ENCODE measurements at regions not wholly inside any gene's neighbourhood (a gene's known extent, or its start where the extent isn't known, plus 50 kb on each side); places are given as distances from the start of the nearest gene placed in this dataset.
"Not testable (repeated sequence)": the region's sequence is repeated elsewhere in the genome, so short reads cannot be mapped to it uniquely, and the experiment has no call there.

DNA sequence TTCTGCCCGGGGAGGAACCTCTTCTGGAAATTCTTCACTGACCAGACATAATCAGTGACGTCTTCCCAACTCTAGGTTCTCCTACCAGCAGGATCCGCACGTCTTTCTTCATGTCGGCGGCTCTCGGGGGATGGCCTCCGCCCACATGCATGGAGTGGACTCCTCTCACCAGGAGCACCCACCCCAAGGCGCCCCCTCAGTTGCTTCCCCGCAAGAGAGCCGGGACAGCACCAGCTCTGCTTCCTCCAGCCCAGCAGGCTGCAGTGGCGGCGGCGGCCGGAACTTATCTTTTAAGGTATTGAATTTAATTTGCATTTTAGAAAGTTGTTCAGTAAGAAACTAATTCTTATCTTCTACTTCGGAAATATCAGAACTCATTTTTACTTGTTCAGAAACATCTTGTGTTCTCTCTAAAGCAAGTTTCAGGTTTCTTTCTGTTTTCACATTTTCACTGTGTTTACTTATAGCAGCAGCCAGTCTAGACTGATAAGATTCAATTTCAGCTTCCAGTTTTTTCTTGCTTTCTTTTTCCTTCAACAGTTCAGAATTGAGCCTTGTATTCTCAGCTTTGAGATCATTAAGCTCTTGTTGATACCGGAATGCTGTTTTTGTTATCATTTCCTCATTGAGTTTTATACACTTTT is 343.5 kb downstream of the TUBA3C start:
- ATAC-seq; intact Hi-C loops (cut with DNase I); H3K27ac ChIP-seq; H3K27me3 ChIP-seq; H3K36me3 ChIP-seq (replicated peaks in 1 of 2; ENCODE audit: insufficient read depth in 1 of 2, low read depth in 2 of 2); H3K4me3 ChIP-seq; H3K9me3 ChIP-seq; H3K4me1 ChIP-seq: not testable (repeated sequence)
- WGBS, 2 donors, result 54 to 76% methylated on average over 16 to 17 of the region's 17 CpGs
- DNase-seq, result peak in 1 of 4 donors; percentile 6

DNA sequence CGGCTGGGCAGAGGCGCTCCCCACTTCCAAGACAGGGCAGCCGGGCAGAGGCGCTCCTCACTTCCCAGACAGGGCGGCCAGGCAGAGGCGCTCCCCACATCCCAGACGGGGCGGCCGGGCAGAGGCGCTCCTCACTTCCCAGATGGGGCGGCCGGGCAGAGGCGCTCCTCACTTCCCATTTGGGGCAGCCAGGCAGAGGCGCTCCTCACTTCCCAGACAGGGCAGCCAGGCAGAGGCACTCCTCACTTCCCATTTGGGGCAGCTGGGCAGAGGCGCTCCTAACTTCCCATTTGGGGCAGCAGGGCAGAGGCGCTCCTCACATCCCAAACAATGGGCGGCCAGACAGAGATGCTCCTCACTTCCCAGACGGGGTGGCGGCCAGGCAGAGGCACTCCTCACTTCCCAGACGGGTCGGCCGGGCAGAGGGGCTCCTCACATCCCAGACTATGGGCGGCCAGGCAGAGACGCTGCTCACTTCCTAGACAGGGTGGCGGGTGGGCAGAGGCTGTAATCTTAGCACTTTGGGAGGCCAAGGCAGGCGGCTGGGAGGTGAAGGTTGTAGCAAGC is 344.4 kb downstream of the TUBA3C start:
- H3K36me3 ChIP-seq (replicated peaks in 1 of 2; ENCODE audit: insufficient read depth in 1 of 2, low read depth in 2 of 2); H3K27me3 ChIP-seq; H3K4me1 ChIP-seq; H3K4me3 ChIP-seq; ATAC-seq; DNase-seq; H3K9me3 ChIP-seq; intact Hi-C loops (cut with DNase I); H3K27ac ChIP-seq: not testable (repeated sequence)
- 90 to 91% methylated on average over 4 to 25 of the region's 26 CpGs for WGBS, 2 donors

GRCh38 chr13:18836371-18837178 is 345.0 kb downstream of the TUBA3C start:
- H3K4me3 ChIP-seq; intact Hi-C loops (cut with DNase I); DNase-seq; H3K36me3 ChIP-seq (replicated peaks in 1 of 2; ENCODE audit: insufficient read depth in 1 of 2, low read depth in 2 of 2); H3K27ac ChIP-seq; ATAC-seq; H3K4me1 ChIP-seq; H3K27me3 ChIP-seq; H3K9me3 ChIP-seq: not testable (repeated sequence)
- WGBS, 2 donors, result 69 to 77% methylated on average over 9 to 22 of the region's 45 CpGs

GRCh38 chr13:18835754-18836153 is 345.9 kb downstream of the TUBA3C start:
- intact Hi-C loops (cut with DNase I); DNase-seq; ATAC-seq: not testable (repeated sequence)

DNA sequence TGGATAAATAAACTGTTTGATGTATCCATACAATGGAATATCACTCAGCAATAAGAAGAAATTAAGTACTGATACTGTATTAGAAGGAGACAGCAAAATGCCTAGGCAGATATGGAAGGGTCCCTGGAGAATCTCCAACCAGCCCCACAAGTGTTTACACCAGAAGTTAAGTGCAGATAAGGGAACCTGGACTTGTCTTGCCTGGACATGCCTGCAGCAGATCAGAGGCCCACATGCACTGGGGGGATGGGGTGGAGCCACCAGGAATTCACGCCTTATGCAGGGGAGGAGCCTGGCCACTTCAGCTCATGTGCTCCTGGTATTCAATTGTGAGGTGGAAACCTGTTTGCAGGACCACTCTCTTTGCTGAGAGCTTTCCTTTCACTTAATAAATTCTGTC is 356.9 kb downstream of the TUBA3C start:
- H3K27ac ChIP-seq; intact Hi-C loops (cut with DNase I); H3K9me3 ChIP-seq; H3K4me3 ChIP-seq; H3K36me3 ChIP-seq (replicated peaks in 1 of 2; ENCODE audit: insufficient read depth in 1 of 2, low read depth in 2 of 2); DNase-seq; ATAC-seq; H3K27me3 ChIP-seq; H3K4me1 ChIP-seq: not testable (repeated sequence)
- 30 to 50% methylated on average over 1 of the region's 1 CpG for WGBS, 2 donors

More at GRCh38 chr13:18835754-18836153, 345.9 kb downstream of the TUBA3C start:
- not testable (repeated sequence) for H3K9me3 ChIP-seq; H3K27ac ChIP-seq; H3K4me3 ChIP-seq; H3K36me3 ChIP-seq (replicated peaks in 1 of 2; ENCODE audit: insufficient read depth in 1 of 2, low read depth in 2 of 2); H3K27me3 ChIP-seq; H3K4me1 ChIP-seq
- WGBS, 2 donors, result 51 to 52% methylated on average over 5 of the region's 5 CpGs

DNA sequence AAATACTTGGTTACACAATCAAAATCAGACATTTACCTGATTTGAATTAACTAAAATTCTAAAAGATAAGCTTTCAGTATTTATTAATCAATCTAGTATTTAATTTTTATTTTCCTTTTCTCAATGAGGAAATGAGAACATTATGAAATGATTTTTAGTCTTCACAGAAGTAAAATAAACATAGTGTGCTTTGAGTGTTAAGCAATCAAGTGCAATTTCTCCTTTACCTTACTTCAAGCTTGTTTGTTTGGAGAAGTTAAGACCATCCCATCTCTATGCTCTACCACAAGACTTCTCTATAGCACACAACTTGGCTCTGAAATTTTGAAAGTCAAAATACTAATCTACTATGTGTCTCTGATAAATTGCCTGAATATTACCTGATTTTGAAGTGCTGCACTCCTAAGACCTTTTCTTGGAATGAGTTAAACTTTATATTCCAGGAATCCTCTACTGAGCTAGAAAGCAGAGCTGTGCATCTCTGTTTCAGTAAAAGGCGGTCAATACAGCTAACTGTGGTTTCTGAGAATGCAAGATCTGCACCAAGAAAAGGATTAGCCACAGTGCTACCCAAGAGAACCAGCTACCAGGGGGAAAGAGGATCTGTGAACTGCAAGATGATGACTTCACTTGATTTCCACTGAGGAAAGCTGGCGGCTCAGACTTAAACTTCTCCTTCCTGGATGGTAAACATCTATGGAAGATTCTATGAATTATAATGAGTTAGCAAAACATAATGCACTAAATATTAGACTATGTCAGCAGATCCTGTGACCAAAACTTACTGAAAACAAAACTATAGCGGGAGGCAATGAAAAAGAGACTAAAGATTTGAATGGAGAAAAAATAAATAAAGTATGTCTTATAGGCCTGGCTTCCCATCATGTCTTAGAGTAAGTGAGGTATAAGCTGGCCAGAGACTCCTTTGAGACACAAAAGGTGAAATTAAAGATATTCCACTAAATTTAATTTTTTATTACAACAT is 358.7 kb downstream of the TUBA3C start:
- H3K36me3 ChIP-seq (replicated peaks in 1 of 2; ENCODE audit: insufficient read depth in 1 of 2, low read depth in 2 of 2); H3K27me3 ChIP-seq; H3K27ac ChIP-seq; intact Hi-C loops (cut with DNase I); H3K9me3 ChIP-seq; H3K4me1 ChIP-seq; H3K4me3 ChIP-seq; ATAC-seq; DNase-seq: not testable (repeated sequence)
- 40 to 64% methylated on average over 3 of the region's 3 CpGs for WGBS, 2 donors

DNA sequence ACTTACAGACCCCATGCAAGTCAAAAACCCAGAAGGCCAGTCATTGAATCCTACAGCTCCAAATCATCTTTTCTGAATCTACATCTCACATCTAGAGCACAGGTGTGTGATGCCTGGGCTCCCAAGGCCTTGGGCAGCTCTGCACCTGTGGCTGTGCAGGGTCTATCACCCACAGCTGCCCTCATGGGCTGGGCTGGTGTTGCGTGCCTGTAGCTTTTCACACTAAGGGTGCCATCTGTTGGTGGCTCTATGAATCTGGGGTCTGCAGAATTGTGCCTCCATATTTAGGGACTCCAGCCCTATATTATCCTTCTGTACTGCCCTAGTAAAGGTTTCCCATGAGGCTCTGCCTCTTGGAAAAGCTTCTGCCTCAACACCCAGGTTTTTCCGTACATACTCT is 407.6 kb downstream of the TUBA3C start:
- H3K27ac ChIP-seq; H3K27me3 ChIP-seq; H3K4me1 ChIP-seq; DNase-seq; intact Hi-C loops (cut with DNase I); H3K9me3 ChIP-seq; H3K36me3 ChIP-seq (replicated peaks in 1 of 2; ENCODE audit: insufficient read depth in 1 of 2, low read depth in 2 of 2); H3K4me3 ChIP-seq; ATAC-seq: not testable (repeated sequence)
- WGBS, 2 donors, result 82% methylated on average over 2 of the region's 2 CpGs; no CpG with 5 or more reads in 1 of the 2 donors

DNA sequence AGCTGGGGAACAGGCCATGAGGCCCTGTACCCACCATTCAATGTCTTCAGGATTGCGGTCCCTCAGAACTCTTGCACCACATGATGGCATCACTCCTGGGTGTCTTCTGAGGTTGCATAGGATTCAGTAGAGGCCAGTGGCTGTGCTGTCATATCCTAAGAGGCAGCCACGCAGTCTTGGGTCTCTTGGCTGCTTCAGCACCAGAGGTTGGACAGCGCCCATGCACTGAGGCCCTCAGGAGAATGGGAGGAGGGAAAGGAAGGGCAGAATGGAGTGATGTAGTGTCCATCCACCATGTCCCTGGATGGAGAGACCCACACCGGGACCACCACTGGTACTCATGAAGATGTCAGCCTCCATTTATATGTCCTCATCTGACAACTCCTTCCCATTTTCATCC is 439.9 kb downstream of the TUBA3C start:
- intact Hi-C loops (cut with DNase I); H3K4me3 ChIP-seq; H3K27ac ChIP-seq; H3K9me3 ChIP-seq; H3K4me1 ChIP-seq; ATAC-seq; H3K36me3 ChIP-seq (replicated peaks in 1 of 2; ENCODE audit: insufficient read depth in 1 of 2, low read depth in 2 of 2); DNase-seq; H3K27me3 ChIP-seq: not testable (repeated sequence)
- WGBS, 2 donors, result 55 to 64% methylated on average over 3 to 4 of the region's 4 CpGs
